ENCODE measurements at regions not wholly inside any gene's neighbourhood (a gene's known extent, or its start where the extent isn't known, plus 50 kb on each side); places are given as distances from the start of the nearest gene placed in this dataset.

DNA sequence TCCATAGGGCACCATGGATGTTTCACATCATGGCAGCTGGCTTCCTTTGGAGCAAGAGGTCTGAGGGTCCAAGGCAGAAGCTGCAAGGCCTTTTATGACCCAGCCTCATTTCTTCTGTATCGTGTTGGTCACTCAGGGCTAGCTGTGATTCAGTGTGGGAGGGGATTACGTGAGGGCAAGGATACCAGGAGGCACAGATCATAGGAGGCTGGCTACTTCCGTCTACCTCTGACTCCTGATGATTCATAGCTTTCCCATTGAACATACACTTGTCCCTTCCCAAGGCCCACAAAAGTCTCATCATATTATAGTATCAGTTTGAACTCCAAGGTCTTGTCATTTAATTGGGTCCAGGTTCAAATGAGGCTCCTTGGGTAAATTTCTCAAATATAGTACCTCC, 135.3 kb upstream of the ZBED5 start:
- TF ChIP-seq, protein P1, sequence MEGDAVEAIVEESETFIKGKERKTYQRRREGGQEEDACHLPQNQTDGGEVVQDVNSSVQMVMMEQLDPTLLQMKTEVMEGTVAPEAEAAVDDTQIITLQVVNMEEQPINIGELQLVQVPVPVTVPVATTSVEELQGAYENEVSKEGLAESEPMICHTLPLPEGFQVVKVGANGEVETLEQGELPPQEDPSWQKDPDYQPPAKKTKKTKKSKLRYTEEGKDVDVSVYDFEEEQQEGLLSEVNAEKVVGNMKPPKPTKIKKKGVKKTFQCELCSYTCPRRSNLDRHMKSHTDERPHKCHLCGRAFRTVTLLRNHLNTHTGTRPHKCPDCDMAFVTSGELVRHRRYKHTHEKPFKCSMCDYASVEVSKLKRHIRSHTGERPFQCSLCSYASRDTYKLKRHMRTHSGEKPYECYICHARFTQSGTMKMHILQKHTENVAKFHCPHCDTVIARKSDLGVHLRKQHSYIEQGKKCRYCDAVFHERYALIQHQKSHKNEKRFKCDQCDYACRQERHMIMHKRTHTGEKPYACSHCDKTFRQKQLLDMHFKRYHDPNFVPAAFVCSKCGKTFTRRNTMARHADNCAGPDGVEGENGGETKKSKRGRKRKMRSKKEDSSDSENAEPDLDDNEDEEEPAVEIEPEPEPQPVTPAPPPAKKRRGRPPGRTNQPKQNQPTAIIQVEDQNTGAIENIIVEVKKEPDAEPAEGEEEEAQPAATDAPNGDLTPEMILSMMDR (IDR thresholded peaks at IDR 0.05; ENCODE audit: extremely low read depth in 1 of 2, insufficient read depth in 1 of 2, low read depth in 1 of 2, low read length in 2 of 2) = no peak
- TF ChIP-seq EZH2 (IDR thresholded peaks at IDR 0.05; ENCODE audit: borderline replicate concordance, low read depth, low read length, severe bottlenecking) (no peak), POLR2A (IDR thresholded peaks at IDR 0.05; ENCODE audit: low read depth, low read length) (no peak), POLR2AphosphoS5 (IDR thresholded peaks at IDR 0.05; ENCODE audit: insufficient read depth, low read depth, low read length) (no peak), MYC (IDR thresholded peaks at IDR 0.05; ENCODE audit: low read depth, low read length) (no peak), JUN (IDR thresholded peaks at IDR 0.05; ENCODE audit: borderline replicate concordance, insufficient read depth, insufficient read length, low read depth) (no peak), FOS (IDR thresholded peaks at IDR 0.05; ENCODE audit: borderline replicate concordance, insufficient read depth, low read length) (no peak), GATA2 (IDR thresholded peaks at IDR 0.05; ENCODE audit: insufficient read depth, insufficient read length, low read depth, low read length) (no peak)
- TF ChIP-seq, protein P2, sequence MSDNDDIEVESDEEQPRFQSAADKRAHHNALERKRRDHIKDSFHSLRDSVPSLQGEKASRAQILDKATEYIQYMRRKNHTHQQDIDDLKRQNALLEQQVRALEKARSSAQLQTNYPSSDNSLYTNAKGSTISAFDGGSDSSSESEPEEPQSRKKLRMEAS (IDR thresholded peaks at IDR 0.05; ENCODE audit: insufficient read depth, insufficient read length) = no peak
